GM20431 (cell line): ENCODE measurements at regions not wholly inside any gene's neighbourhood (a gene's known extent, or its start where the extent isn't known, plus 50 kb on each side); places are given as distances from the start of the nearest gene placed in this dataset.

ENCODE experiments used
- in situ Hi-C: fragments of 300-500 bp; cut with MseI, MboI; formaldehyde crosslinking; loops from one replicate; pipeline ENCODE4 v1.15.0; 2020; ENCODE audit warnings: low sequenced_read_pairs; ENCODE audit not compliant: unreplicated experiment

DNA sequence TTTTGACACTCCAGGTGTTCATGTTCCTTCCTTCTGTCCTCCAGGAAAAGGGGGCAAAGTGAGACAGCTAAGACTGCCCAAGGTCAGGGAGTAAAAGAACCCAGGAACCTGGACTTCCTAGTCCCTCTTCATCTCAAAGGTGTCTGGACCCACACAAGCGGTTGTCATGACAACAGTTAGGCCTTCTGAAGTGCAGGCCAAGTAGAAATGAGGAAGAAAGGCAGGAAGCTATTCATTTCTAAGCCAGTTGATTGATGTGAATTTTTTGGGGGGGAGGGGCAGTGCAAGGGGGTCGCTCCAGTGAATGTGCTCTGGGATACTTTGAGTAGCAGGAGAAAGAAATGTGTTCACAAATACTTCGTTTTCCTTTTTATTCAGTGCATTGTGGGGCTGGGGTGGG is 114.3 kb downstream of the NAV1 start:
- in situ Hi-C loops = no loop called here

GRCh38 chr1:201653883-201654282 is 115.0 kb downstream of the NAV1 start:
- in situ Hi-C loops = no loop called here

GRCh38 chr1:201655243-201655642 is 116.3 kb downstream of the NAV1 start:
- in situ Hi-C loops = no loop called here

DNA sequence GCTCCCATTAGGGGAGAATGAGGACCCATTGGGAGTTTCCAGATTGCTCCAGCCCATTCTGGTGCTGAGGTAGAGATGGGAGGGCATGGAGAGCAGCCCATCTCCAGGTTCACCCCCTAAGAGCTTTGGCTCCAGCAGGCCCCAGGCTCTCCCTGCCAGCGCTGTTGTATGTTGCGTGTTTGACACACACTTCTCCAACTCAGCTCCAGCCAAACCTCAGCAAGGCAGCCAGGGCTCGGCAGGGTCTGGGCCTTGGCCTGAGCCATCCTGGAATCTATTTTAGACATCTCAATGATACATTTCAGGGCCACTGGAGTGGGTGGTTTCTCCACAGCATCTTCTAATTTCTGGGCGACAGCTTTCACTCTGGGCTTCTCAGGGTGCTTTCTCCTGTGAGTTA is 117.0 kb downstream of the NAV1 start:
- in situ Hi-C loops = no loop called here

DNA sequence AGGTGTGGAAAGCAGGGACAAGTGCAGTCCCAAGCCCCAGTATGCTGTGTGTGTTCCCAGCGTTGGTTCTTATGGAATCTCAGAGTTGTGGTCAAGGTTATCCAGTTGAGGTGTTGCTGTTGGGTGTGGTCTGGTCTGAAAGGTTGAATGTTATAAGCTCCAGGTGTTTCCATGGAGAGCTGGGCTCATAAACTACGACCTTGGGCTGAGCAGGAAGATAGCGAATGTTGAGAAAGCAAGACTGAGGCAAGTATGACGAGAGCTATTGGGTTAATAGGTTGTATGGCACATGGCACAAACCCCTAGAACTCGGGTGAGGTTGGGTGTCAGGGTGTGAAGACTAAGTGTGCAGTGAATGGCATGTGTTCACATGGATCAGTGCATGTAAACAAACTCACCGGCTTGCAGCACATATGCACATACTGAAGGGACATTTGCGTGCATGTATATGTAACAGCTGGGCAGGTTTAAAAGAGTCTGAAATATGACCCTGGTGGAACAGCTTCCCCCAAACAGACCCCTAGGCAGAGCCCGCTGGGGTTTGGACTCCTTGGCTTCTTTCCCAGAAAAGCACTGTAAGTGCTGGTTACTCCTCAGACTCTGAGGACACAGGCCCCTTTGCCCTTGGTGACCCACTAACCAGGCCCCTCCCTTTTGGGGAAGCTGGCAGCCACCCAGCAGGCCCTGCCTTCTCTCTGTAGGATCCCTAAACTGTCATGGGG is 117.5 kb downstream of the NAV1 start:
- in situ Hi-C loops = no loop called here

- in situ Hi-C loops = no loop called here
These were observed 120.6 kb downstream of the NAV1 start for GRCh38 chr1:201659572-201659971.

- in situ Hi-C loops = no loop called here
These were observed 122.2 kb downstream of the NAV1 start for GRCh38 chr1:201660931-201661822.

GRCh38 chr1:201661823-201662359 is 123.0 kb downstream of the NAV1 start:
- in situ Hi-C loops = no loop called here

DNA sequence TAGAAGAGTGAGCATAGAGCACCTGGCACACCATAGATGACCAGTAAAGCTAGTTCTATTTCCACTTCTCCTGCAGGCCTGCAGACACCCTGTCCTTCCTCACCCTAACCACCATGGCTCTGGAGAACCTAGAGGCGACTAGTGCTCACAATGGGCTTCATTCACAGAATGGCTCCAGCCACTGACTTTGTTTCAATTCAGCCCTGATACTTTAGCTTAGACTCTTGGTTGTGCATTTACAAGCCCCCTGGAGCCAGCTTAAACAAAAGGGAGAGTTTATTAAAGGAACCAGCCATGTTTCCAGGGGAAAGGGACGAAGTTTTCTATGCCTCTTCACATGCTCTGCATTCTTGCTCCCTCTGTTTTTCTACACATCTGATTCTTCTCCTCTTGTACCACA is 123.7 kb downstream of the NAV1 start:
- in situ Hi-C loops = no loop called here

GRCh38 chr1:201663491-201664113 is 124.7 kb downstream of the NAV1 start:
- in situ Hi-C loops = no loop called here

GRCh38 chr1:201665036-201665435 is 126.1 kb downstream of the NAV1 start:
- in situ Hi-C loops = no loop called here

- in situ Hi-C loops = no loop called here
These were observed 127.2 kb downstream of the NAV1 start for GRCh38 chr1:201666102-201666501.

- in situ Hi-C loops = no loop called here
These were observed 127.7 kb downstream of the NAV1 start for GRCh38 chr1:201666645-201667044.

DNA sequence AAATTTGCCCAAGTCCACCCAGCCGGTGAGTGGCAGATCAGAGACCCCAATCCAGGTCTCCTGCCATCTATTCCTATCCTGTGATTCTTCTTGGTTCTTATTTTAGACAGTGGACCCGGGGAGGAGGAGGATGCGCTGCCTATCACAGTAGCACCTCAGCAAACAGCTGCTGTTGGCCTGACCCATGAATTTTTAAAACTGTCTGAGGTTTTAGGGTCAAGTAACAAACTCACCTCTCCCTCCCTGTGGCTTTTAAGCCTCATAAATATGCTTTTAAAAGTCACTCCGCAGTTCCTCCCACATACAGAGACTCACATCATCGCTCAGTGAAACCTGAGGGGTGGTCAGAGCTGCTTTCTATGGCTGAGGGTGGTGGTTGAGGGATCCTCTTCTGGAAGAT is 128.6 kb downstream of the NAV1 start:
- in situ Hi-C loops = no loop called here

DNA sequence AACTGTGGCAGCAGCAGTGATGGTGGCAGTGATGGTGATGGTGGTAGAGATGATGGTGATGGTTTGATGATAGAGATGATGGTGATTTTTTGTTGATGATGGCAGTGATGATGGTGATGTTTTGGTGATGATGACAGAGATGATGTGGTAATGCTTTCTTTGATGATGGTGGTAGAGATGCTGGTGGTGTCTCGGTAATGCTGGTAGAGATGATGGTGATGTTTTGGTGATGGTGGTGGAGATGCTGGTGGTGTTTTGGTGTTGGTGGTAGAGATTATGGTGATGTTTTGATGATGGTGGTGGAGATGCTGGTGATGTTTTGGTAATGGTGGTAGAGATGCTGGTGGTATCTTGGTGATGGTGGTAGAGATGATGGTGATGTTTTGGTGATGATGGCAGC is 131.6 kb downstream of the NAV1 start:
- in situ Hi-C loops = no loop called here

GRCh38 chr1:201672685-201673084 is 133.8 kb downstream of the NAV1 start:
- in situ Hi-C loops = no loop called here

DNA sequence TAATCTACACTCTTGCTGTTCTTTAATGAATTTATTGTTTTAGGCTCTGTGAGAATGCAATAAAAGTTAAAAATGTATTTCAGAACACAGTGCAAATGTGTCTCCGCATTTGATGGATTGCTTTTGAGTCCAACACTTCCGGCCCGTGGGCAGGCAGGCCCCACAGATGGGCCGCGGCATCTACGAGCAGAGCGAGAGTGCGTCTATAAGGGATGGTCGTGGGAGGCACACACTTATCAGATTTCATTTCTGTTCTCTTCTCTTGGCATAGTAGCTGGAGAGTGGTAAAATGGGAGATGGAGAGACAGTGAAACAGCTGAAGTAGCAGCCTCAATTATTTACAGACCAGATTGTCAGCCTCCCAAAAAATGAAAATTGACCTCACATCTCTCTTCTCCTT is 134.2 kb downstream of the NAV1 start:
- in situ Hi-C loops = no loop called here

- in situ Hi-C loops = no loop called here
These were observed 135.0 kb downstream of the NAV1 start for GRCh38 chr1:201673915-201674314.

GRCh38 chr1:201675143-201675542 is 136.2 kb downstream of the NAV1 start:
- in situ Hi-C loops = no loop called here

GRCh38 chr1:201676197-201676596 is 137.3 kb downstream of the NAV1 start:
- in situ Hi-C loops = no loop called here

DNA sequence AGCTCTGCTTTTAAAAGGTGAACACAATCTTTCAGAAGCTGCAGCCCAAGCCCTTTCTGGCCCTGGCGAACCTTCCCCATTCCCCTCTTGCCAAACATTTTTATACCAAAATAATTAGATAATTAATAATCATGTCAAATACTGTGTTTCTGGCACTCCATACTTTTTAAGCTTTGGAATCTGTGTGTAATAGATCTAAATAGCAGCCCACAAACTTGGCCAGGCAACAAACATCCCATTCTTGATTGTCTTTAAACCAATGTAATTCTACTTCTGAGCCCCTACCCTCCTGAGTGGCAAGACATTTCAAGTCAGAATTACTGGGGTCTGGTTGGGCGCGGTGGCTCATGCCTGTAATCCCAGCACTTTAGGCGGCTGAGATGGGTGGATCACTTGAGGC is 137.7 kb downstream of the NAV1 start:
- in situ Hi-C loops = no loop called here
